ENCODE measurements at regions not wholly inside any gene's neighbourhood (a gene's known extent, or its start where the extent isn't known, plus 50 kb on each side); places are given as distances from the start of the nearest gene placed in this dataset.

DNA sequence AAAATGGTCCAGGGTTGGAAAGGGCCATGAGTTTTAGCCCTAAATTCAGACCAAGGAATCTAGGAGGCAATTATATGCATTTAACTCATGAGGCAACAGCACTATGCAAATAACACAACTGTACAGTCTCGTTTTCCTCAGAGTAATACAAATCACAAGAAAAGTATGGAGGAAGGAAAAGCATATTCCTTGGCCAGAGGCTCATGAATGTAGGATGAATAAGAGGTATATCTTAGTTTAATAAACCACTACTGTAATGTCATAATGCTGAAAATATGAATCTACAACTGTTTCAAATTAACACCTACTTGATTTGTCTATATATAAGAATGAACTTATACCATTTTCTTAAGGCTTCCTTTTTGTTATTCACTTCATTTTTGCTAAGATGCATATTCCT is 252.5 kb upstream of the TANK start:
- Histone ChIP-seq H3K9me3 (ENCODE audit: control extremely low read depth in 1 of 3, control insufficient read depth in 2 of 3, insufficient read depth in 1 of 3, low read length in 2 of 3) (no peaks in the 10 kb centered on the region), H3K4me3 (ENCODE audit: control extremely low read depth in 1 of 5, extremely low read depth in 1 of 5, insufficient read depth in 1 of 5, low read depth in 2 of 5, low read length in 4 of 5) (no peak overlapping the region), H3K9ac (ENCODE audit: low read length) (no peak overlapping the region), H3K36me3 (replicated peaks in 1 of 2; ENCODE audit: control extremely low read depth in 1 of 2, control insufficient read depth in 1 of 2, extremely low read depth in 1 of 2, insufficient read depth in 2 of 2, low read length in 1 of 2) (no peaks in the 10 kb centered on the region), H3K79me2 (ENCODE audit: control insufficient read depth, insufficient read depth, low read length) (no peaks in the 10 kb centered on the region), H3K27ac (ENCODE audit: low read length in 2 of 2) (no peak overlapping the region), H2AFZ (ENCODE audit: insufficient read depth, low read depth, low read length, poor library complexity, severe bottlenecking) (no peak overlapping the region), H4K20me1 (ENCODE audit: control insufficient read depth, insufficient read depth, low read length, poor library complexity, severe bottlenecking) (no peaks in the 10 kb centered on the region), H3K4me1 (ENCODE audit: control insufficient read depth in 2 of 2, insufficient read depth in 2 of 2, low read length in 2 of 2) (no peaks in the 10 kb centered on the region), H3K4me2 (replicated peaks; ENCODE audit: low read depth, low read length, poor library complexity, severe bottlenecking) (no peak overlapping the region), H3K27me3 (replicated peaks in 1 of 4; ENCODE audit: control extremely low read depth in 1 of 4, control insufficient read depth in 3 of 4, insufficient read depth in 4 of 4, low read length in 3 of 4) (no peaks in the 10 kb centered on the region)
- no peak for TF ChIP-seq CTCF (IDR thresholded peaks at IDR 0.05)
- no peak for TF ChIP-seq EZH2 (IDR thresholded peaks at IDR 0.05; ENCODE audit: borderline replicate concordance, insufficient read depth, low read depth, low read length, poor library complexity, severe bottlenecking)
- Mint-ChIP-seq H3K27ac (no peak overlapping the region), H3K9me3 (ENCODE audit: insufficient read depth) (no peaks in the 10 kb centered on the region), H3K4me3 (no peak overlapping the region), H3K27me3 (peaks cover 26% of the 10 kb centered on the region), H3K4me1 (no peaks in the 10 kb centered on the region)
- no CpG with 5 or more reads among the region's 1 CpG for WGBS (ENCODE audit: insufficient coverage)
- intact Hi-C loops (cut with micrococcal nuclease) = no loop called here
- ATAC-seq (ENCODE audit: low read depth) (no peak), DNase-seq (no peak)
- ChIA-PET POLR2A (no interaction called here), CTCF (no interaction called here)

GRCh38 chr2:160908157-160908556 is 252.1 kb upstream of the TANK start:
- TF ChIP-seq CTCF (IDR thresholded peaks at IDR 0.05) = no peak
- TF ChIP-seq EZH2 (IDR thresholded peaks at IDR 0.05; ENCODE audit: borderline replicate concordance, insufficient read depth, low read depth, low read length, poor library complexity, severe bottlenecking) = no peak
- H3K9me3 ChIP-seq (ENCODE audit: control extremely low read depth in 1 of 3, control insufficient read depth in 2 of 3, insufficient read depth in 1 of 3, low read length in 2 of 3) = no peaks in the 10 kb centered on the region
- H3K9ac ChIP-seq (ENCODE audit: low read length) = no peak overlapping the region
- no peaks in the 10 kb centered on the region for H3K36me3 ChIP-seq (replicated peaks in 1 of 2; ENCODE audit: control extremely low read depth in 1 of 2, control insufficient read depth in 1 of 2, extremely low read depth in 1 of 2, insufficient read depth in 2 of 2, low read length in 1 of 2)
- WGBS (ENCODE audit: insufficient coverage) = no CpG with 5 or more reads among the region's 1 CpG
- ChIA-PET POLR2A (no interaction called here), CTCF (interaction anchor here (0.6 kb wide), 1 partner anchor 88 kb away, joined by 3 read pairs; no protein-coding TSS in a partner anchor)
- H3K4me2 ChIP-seq (replicated peaks; ENCODE audit: low read depth, low read length, poor library complexity, severe bottlenecking) = no peak overlapping the region
- H2AFZ ChIP-seq (ENCODE audit: insufficient read depth, low read depth, low read length, poor library complexity, severe bottlenecking) = no peak overlapping the region
- DNase-seq = no peak
- H3K4me1 ChIP-seq (ENCODE audit: control insufficient read depth in 2 of 2, insufficient read depth in 2 of 2, low read length in 2 of 2) = no peaks in the 10 kb centered on the region
- Mint-ChIP-seq H3K27ac (no peak overlapping the region), H3K4me1 (no peaks in the 10 kb centered on the region), H3K4me3 (no peak overlapping the region), H3K27me3 (peaks cover 22% of the 10 kb centered on the region), H3K9me3 (ENCODE audit: insufficient read depth) (no peaks in the 10 kb centered on the region)
- H4K20me1 ChIP-seq (ENCODE audit: control insufficient read depth, insufficient read depth, low read length, poor library complexity, severe bottlenecking) = no peaks in the 10 kb centered on the region
- no peaks in the 10 kb centered on the region for H3K79me2 ChIP-seq (ENCODE audit: control insufficient read depth, insufficient read depth, low read length)
- H3K27ac ChIP-seq (ENCODE audit: low read length in 2 of 2) = no peak overlapping the region
- H3K4me3 ChIP-seq (ENCODE audit: control extremely low read depth in 1 of 5, extremely low read depth in 1 of 5, insufficient read depth in 1 of 5, low read depth in 2 of 5, low read length in 4 of 5) = no peak overlapping the region
- intact Hi-C loops (cut with micrococcal nuclease) = no loop called here
- ATAC-seq (ENCODE audit: low read depth) = no peak
- no peaks in the 10 kb centered on the region for H3K27me3 ChIP-seq (replicated peaks in 1 of 4; ENCODE audit: control extremely low read depth in 1 of 4, control insufficient read depth in 3 of 4, insufficient read depth in 4 of 4, low read length in 3 of 4)

Data from B cell (primary cell).